Mesenteric fat pad (tissue), 1 donor: ENCODE measurements at regions not wholly inside any gene's neighbourhood (a gene's known extent, or its start where the extent isn't known, plus 50 kb on each side); places are given as distances from the start of the nearest gene placed in this dataset.
"Not testable (repeated sequence)": the region's sequence is repeated elsewhere in the genome, so short reads cannot be mapped to it uniquely, and the experiment has no call there.

Experiments used
- DNase-seq: peaks from one replicate; pipeline ENCODE4 v3.0.0-alpha.2; 2020; ENCODE audit warnings: low spot score
- donor health status: DM: yes; HTN: yes; CAD: no.

- DNase-seq, result peak; percentile 65
Observed at GRCh38 chr2:47653902-47654789, 83.4 kb upstream of the KCNK12 start.

DNA sequence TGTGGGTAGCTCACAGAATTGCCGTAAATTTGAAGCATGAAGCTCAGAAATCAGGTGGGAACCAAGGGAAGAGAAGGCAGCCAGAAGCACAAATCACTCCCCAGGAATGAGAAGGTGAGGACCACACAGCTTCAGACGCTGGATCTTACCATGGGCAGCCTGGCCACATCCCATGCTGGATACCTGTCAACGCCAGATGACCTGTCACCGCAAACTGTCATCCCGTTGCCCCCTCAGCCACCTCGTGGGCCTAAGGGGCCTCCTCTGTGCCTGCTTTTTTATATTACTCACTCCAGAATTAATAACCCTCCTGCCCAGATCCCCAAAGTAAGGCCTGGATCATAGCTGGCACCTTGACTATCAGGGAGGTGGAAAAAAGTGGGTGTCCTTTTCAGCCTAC is 82.3 kb upstream of the KCNK12 start:
- DNase-seq, result peak; percentile 49

- peak; percentile 47 for DNase-seq
Observed at GRCh38 chr2:47652061-47652690, 81.4 kb upstream of the KCNK12 start.

- peak; percentile 59 for DNase-seq
Observed at GRCh38 chr2:47651296-47651695, 80.5 kb upstream of the KCNK12 start.

DNA sequence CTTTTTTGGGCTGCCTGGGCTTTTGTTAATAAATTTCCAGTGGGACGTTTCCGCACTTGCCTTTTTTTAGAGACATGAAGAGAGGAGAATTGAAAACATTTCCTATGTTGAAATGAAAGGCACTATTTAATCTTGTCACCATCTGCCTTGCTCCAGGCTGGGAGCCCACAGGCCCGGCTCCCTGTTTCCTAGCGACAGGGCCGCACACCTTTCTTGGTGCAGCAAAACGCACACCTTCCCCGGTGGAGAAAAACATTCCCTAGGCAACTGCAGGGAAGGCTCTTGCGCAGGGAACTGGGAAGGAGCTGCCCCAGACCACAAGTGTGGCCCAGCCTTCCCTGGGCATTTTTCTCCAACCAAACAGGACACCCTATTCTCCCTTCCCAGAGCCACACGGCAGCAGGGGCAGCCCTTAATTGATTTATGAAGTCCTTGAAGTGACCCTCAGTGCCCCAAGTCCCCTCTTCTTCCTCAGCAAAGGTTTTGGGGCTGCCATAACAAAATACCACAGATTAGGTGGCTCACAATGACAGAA is 79.3 kb upstream of the KCNK12 start:
- peak; percentile 59 for DNase-seq

GRCh38 chr2:47645246-47645645 is 74.5 kb upstream of the KCNK12 start:
- peak; percentile 57 for DNase-seq

GRCh38 chr2:47644351-47644750 is 73.6 kb upstream of the KCNK12 start:
- DNase-seq, result peak; percentile 55

- no peak for DNase-seq
Observed at GRCh38 chr2:47641366-47641765, 70.6 kb upstream of the KCNK12 start.

DNA sequence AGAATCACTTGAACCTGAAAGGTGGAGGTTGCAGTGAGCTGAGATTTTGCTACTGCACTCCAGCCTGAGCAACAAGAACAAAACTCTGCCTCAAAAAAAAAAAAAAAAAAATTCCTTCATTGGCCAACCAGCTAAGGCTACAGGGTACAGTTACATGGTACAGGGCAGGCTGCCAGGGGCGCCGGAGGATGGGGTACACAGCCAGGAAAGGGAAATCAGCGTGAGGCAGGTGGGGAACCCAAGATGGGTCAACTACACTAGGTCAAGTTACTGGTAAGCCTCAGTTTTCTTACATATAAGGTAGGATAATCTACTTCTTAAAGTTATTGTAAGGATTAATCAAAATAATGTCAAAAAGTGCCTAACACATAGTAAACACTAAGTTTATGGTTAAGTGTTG is 69.6 kb upstream of the KCNK12 start:
- peak; percentile 51 for DNase-seq

GRCh38 chr2:47639467-47639866 is 68.7 kb upstream of the KCNK12 start:
- no peak for DNase-seq

DNA sequence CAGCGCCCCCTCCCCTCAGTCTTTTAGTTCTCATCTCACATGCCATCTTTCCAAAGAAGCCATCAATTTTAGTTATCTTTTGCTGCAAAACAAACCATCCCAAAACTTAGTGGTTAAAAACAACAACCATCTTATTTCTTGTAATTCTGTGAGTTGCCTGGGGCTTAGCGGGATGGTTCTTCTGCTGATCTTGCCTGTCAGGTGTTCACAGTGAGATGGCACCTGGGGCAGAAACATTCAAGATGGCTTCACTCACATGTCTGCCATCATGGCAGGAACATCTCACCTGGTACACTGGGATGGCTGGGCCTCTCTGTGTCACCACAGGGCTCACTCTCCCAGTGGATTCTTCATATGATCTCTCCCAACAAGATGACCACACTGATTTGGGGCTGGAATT is 67.6 kb upstream of the KCNK12 start:
- DNase-seq, result peak; percentile 16

DNA sequence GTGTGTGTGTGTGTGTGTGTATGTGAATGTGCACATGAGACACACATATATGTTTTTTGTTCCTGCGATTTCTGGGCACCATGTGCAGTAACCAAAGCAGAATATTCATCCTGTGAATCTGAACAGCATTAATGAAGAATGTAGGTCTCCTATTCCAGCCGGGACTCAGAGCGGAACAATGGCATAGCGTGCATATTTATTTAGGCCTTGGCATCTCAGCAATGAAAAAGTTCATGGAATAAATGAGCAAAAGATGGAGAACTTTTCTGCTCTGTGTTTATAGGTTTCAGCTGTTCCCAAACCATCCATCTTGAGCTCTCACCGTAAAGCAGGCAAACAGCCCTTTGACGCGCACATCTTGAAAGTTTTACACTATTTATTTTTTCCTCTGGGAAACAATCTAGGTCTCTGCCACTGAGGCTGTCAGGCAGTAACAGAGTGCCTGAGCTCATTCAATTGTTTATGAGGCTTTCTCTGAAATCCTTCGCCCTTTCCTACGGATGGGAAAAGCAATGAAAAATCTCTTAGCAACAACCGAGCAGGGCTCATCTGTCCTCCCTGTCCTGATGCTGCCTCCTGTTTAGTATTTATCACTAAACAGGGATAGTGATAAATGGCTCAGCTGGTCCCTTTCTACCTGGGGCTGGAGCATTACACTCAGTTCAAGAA is 65.9 kb upstream of the KCNK12 start:
- peak; percentile 8 for DNase-seq

GRCh38 chr2:47636176-47636575 is 65.4 kb upstream of the KCNK12 start:
- peak; percentile 24 for DNase-seq

GRCh38 chr2:47632754-47633153 is 62.0 kb upstream of the KCNK12 start:
- peak; percentile 71 for DNase-seq

- DNase-seq, result peak; percentile 86
Observed at GRCh38 chr2:47631792-47632398, 61.1 kb upstream of the KCNK12 start.

DNA sequence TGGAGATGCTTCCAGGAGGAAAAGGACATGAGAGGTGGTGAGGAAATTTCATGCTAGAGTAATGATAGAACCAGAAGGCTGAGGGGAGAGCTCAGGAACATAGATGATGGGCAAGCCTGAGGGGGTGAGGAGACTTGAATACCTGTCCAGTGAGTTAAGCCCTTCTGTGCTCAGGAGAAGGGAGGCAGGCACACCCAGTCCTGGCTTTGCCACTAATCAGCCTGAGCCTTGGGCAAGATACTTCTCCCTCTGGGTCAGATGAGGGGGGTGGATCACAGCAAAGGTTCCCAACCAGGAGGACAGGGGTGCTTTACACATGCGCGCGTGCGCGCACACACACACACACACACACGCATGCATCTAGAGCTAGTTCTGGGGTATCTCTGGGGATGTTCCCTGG is 60.5 kb upstream of the KCNK12 start:
- DNase-seq, result peak; percentile 37

DNA sequence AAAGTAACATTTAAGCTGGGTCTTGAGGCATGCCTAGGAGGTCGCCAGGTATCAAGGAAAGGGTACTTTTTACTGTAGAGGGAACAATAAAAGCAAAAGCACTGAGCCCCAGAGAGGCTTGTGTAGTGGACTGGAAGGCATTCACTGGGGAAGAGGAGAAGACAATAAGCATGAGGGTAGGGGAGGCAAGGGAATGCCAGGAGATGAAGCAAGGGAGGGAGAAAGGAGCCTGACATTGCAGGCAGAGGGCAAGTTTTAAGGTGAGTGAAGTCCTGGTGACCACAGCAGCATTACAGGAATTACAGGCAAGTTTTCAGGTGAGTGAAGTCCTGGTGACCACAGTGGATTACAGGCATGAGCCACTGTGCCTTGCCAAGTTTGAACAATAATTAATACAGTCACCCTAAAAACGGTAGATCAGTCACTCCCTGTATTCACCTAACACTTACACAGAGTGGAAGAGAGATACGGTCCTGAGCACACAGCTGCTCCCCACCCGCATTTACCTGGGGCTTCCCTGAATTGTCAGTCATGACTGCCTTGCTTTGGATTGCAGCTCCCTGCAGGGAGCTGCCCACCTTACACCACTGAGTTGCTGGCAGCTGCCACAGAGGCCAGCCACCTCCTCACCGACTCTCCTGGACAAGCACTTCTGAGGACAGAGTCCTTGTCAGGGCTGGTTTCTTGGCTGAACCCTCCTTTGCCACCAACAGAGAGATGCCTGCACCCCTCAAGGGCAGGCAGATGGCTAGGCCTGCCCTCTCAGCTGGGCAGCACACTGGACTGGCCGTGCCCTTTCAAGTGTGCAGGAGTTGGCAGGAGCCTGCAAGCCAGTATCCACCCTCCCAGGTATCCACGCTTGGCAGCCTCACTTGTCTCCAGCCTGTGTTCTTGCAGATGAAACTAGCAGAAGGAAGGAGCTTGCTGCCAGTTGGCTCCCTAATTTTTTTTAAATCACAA is 59.0 kb upstream of the KCNK12 start:
- DNase-seq, result peak; percentile 82

DNA sequence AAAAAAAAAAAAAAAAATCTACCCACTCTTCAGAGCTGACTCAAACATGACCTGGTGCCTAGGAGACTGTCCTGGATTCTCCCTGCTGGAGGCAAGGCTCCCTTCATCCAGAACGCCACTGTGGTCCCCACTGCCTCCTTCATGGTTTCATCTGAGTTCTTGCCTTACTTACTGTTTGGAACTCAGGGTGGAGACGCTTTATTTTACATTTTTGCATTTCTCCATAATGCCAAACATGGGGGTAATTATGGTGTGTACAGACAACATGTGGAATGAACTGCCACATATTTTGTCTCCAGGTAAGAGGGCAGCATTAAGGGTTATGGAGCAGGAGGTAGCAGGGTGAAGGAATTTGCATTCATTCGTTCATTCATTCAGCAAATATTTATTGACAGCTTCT is 58.1 kb upstream of the KCNK12 start:
- peak; percentile 30 for DNase-seq

DNA sequence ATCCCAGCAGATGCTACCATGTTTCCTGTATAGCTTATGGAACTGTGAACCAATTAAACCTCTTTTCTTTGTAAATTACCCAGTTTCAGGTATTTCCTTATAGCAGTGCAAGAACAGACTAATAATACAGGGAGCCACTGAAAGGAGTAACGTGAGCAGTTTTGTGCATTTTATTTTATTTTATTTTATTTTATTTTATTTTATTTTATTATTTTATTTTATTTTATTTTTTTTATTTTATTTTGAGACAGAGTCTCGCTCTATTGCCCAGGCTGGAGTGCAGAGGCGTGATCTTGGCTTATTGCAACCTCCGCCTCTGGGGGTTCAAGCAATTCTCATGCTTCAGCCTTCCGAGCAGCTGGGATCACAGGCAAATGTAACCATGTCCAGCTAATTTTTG is 55.9 kb upstream of the KCNK12 start:
- DNase-seq, result peak; percentile 18

GRCh38 chr2:47623140-47623539 is 52.4 kb upstream of the KCNK12 start:
- not testable (repeated sequence) for DNase-seq
